GM06990 (cell line): ENCODE measurements at regions not wholly inside any gene's neighbourhood (a gene's known extent, or its start where the extent isn't known, plus 50 kb on each side); places are given as distances from the start of the nearest gene placed in this dataset.
"Not testable (repeated sequence)": the region's sequence is repeated elsewhere in the genome, so short reads cannot be mapped to it uniquely, and the experiment has no call there.

Experiments used
- DNase-seq: peaks from one replicate; pipeline ENCODE4 v3.0.0-alpha.2; 2011; ENCODE audit not compliant: insufficient read length; ENCODE audit errors: extremely low read depth
- H3K27me3 ChIP-seq: replicated peaks from 2 replicates; pipeline ENCODE4 v1.6.0; 2011; ENCODE audit warnings: low read length; ENCODE audit not compliant: control insufficient read depth, insufficient read depth
- H3K36me3 ChIP-seq: 2 replicates; pipeline ENCODE4 v1.5.1; 2011; ENCODE audit warnings: low read length; ENCODE audit not compliant: control insufficient read depth, insufficient read depth
- H3K4me3 ChIP-seq: replicated peaks from 2 replicates; pipeline ENCODE4 v1.5.1; 2011; ENCODE audit warnings: low read depth, mild to moderate bottlenecking, control low read depth, low read length
- CTCF ChIP-seq: IDR thresholded peaks from 2 replicates; pipeline ENCODE4 v1.5.1; 2011; ENCODE audit warnings: low read length, control low read depth, mild to moderate bottlenecking, inconsistent platforms; ENCODE audit not compliant: insufficient read depth, poor library complexity, severe bottlenecking

- Histone ChIP-seq H3K36me3 (no peaks in the 10 kb centered on the region), H3K27me3 (no peaks in the 10 kb centered on the region), H3K4me3 (no peak overlapping the region)
- TF ChIP-seq CTCF = no peak
- DNase-seq = no peak
Measured at GRCh38 chr11:57888386-57888785, 126.8 kb downstream of the CTNND1 start.

DNA sequence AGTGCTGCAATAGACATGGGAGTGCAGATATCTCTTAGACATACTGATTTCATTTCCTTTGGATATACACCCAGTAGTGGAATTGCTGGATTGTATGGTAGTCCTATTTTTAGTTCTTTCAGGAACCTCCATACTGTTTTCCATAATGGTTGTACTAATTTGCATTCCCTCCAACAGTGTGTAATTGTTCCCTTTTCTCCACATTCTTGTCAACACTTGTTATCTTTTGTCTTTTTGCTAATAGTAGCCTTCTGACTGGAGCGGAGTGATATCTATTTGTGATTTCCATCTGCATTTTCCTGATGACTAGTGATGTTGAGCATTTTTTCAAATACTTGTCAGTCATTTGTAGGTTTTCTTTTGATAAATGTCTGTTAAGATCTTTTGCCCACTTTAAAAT, 128.9 kb downstream of the CTNND1 start:
- Histone ChIP-seq H3K27me3 (no peaks in the 10 kb centered on the region), H3K36me3 (no peaks in the 10 kb centered on the region), H3K4me3 (no peak overlapping the region)
- no peak for DNase-seq
- TF ChIP-seq CTCF = no peak

- DNase-seq, H3K27me3 ChIP-seq, H3K36me3 ChIP-seq, H3K4me3 ChIP-seq: not testable (repeated sequence)
Measured at GRCh38 chr11:57893200-57893599, 130.5 kb upstream of the OR9Q1 start.

- H3K36me3 ChIP-seq = no peaks in the 10 kb centered on the region
- no peak overlapping the region for H3K4me3 ChIP-seq
- H3K27me3 ChIP-seq = no peaks in the 10 kb centered on the region
- TF ChIP-seq CTCF = no peak
- DNase-seq = no peak
Measured at GRCh38 chr11:57896361-57897145, 127.1 kb upstream of the OR9Q1 start.

DNA sequence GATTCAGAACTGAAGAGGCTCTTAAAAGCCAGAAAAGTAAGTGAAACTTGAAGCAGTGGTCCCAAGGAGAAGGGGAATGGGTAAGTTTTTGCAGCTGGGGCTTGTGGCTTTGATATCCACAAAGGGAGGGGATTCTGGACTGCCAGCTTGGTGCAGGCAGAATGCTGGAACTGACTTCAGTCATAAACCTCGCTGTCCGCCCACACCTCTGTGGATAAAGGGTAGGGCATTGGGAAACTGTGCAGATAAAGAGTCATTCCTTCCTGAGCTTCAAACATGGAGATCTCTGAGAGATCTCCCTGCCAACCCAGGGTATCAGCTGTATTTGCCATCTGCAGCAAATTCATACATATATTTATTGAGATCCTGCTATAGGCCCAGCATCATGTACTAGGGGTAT, 124.3 kb upstream of the OR9Q1 start:
- no peaks in the 10 kb centered on the region for H3K27me3 ChIP-seq
- TF ChIP-seq CTCF = no peak

GRCh38 chr11:57900320-57900719, 123.4 kb upstream of the OR9Q1 start:
- TF ChIP-seq CTCF = no peak
- no peaks in the 10 kb centered on the region for H3K27me3 ChIP-seq
- no peak overlapping the region for H3K4me3 ChIP-seq
- H3K36me3 ChIP-seq = no peaks in the 10 kb centered on the region
- DNase-seq = no peak

More for the DNA sequence above, 124.3 kb upstream of the OR9Q1 start:
- no peak for DNase-seq
- Histone ChIP-seq H3K36me3 (no peaks in the 10 kb centered on the region), H3K4me3 (no peak overlapping the region)
